Neuron (in vitro differentiated cells): ENCODE measurements at regions not wholly inside any gene's neighbourhood (a gene's known extent, or its start where the extent isn't known, plus 50 kb on each side); places are given as distances from the start of the nearest gene placed in this dataset.
"Not testable (repeated sequence)": the region's sequence is repeated elsewhere in the genome, so short reads cannot be mapped to it uniquely, and the experiment has no call there.

Experiments
- H2AFZ ChIP-seq: one replicate; pipeline ENCODE4 v1.6.1; 2013; ENCODE audit warnings: low read depth, mild to moderate bottlenecking, inconsistent platforms, low read length, moderate library complexity
- H3K27me3 ChIP-seq: one replicate; pipeline ENCODE4 v1.6.1; 2013; ENCODE audit warnings: low read length; ENCODE audit not compliant: insufficient read depth
- H3K36me3 ChIP-seq: one replicate; pipeline ENCODE4 v1.6.1; 2013; ENCODE audit warnings: low read length; ENCODE audit not compliant: insufficient read depth
- H3K4me1 ChIP-seq: one replicate; pipeline ENCODE4 v1.6.1; 2013; ENCODE audit warnings: low read length; ENCODE audit not compliant: insufficient read depth
- H3K4me3 ChIP-seq: 2 replicates; pipeline ENCODE4 v1.5.1; 2013; ENCODE audit warnings: mild to moderate bottlenecking, low read length, moderate library complexity
- H3K9me3 ChIP-seq: one replicate; pipeline ENCODE4 v1.6.1; 2013; ENCODE audit warnings: low read length

GRCh38 chr4:28001698-28002097, 1141.1 kb downstream of the STIM2 start:
- Histone ChIP-seq H3K27me3 (no peaks in the 10 kb centered on the region), H3K4me1 (no peaks in the 10 kb centered on the region), H3K36me3 (no peaks in the 10 kb centered on the region), H2AFZ (no peak overlapping the region), H3K4me3 (no peak overlapping the region), H3K9me3 (no peaks in the 10 kb centered on the region)

- H3K27me3 ChIP-seq, result no peaks in the 10 kb centered on the region
- no peaks in the 10 kb centered on the region for H3K36me3 ChIP-seq
- no peak overlapping the region for H2AFZ ChIP-seq
- H3K9me3 ChIP-seq, result no peaks in the 10 kb centered on the region
- H3K4me3 ChIP-seq, result no peak overlapping the region
- no peaks in the 10 kb centered on the region for H3K4me1 ChIP-seq
Observed at GRCh38 chr4:28004520-28004919, 1143.9 kb downstream of the STIM2 start.

- no peak overlapping the region for H3K4me3 ChIP-seq
- no peak overlapping the region for H2AFZ ChIP-seq
- H3K27me3 ChIP-seq, result no peaks in the 10 kb centered on the region
- H3K36me3 ChIP-seq, result no peaks in the 10 kb centered on the region
- H3K9me3 ChIP-seq, result no peaks in the 10 kb centered on the region
- H3K4me1 ChIP-seq, result no peaks in the 10 kb centered on the region
Observed at GRCh38 chr4:28006021-28006420, 1145.4 kb downstream of the STIM2 start.

- Histone ChIP-seq H3K9me3 (no peaks in the 10 kb centered on the region), H3K36me3 (no peaks in the 10 kb centered on the region), H3K4me1 (no peaks in the 10 kb centered on the region), H2AFZ (no peak overlapping the region), H3K27me3 (no peaks in the 10 kb centered on the region), H3K4me3 (no peak overlapping the region)
Observed at GRCh38 chr4:28007693-28008092, 1147.1 kb downstream of the STIM2 start.

GRCh38 chr4:28009541-28009940, 1148.9 kb downstream of the STIM2 start:
- no peaks in the 10 kb centered on the region for H3K9me3 ChIP-seq

GRCh38 chr4:28010577-28011240, 1150.1 kb downstream of the STIM2 start:
- H3K36me3 ChIP-seq, result no peaks in the 10 kb centered on the region
- no peak overlapping the region for H3K4me3 ChIP-seq
- H2AFZ ChIP-seq, result no peak overlapping the region
- no peaks in the 10 kb centered on the region for H3K9me3 ChIP-seq
- no peaks in the 10 kb centered on the region for H3K27me3 ChIP-seq
- H3K4me1 ChIP-seq, result no peaks in the 10 kb centered on the region

More at GRCh38 chr4:28009541-28009940, 1148.9 kb downstream of the STIM2 start:
- H3K4me1 ChIP-seq, result no peaks in the 10 kb centered on the region
- H3K36me3 ChIP-seq, result no peaks in the 10 kb centered on the region
- no peak overlapping the region for H3K4me3 ChIP-seq
- no peaks in the 10 kb centered on the region for H3K27me3 ChIP-seq
- no peak overlapping the region for H2AFZ ChIP-seq

- H2AFZ ChIP-seq, result no peak overlapping the region
- H3K27me3 ChIP-seq, result no peaks in the 10 kb centered on the region
- no peaks in the 10 kb centered on the region for H3K9me3 ChIP-seq
- H3K36me3 ChIP-seq, result no peaks in the 10 kb centered on the region
- no peaks in the 10 kb centered on the region for H3K4me1 ChIP-seq
- no peak overlapping the region for H3K4me3 ChIP-seq
Observed at GRCh38 chr4:28014469-28014868, 1153.8 kb downstream of the STIM2 start.

- H3K4me3 ChIP-seq, result no peak overlapping the region
- H3K4me1 ChIP-seq, result no peaks in the 10 kb centered on the region
- no peaks in the 10 kb centered on the region for H3K9me3 ChIP-seq
- no peaks in the 10 kb centered on the region for H3K27me3 ChIP-seq
- H2AFZ ChIP-seq, result no peak overlapping the region
- H3K36me3 ChIP-seq, result no peaks in the 10 kb centered on the region
Observed at GRCh38 chr4:28015996-28016395, 1155.4 kb downstream of the STIM2 start.

- not testable (repeated sequence) for H3K4me1 ChIP-seq, H2AFZ ChIP-seq, H3K36me3 ChIP-seq, H3K27me3 ChIP-seq, H3K4me3 ChIP-seq, H3K9me3 ChIP-seq
Observed at GRCh38 chr4:28038253-28038652, 1177.6 kb downstream of the STIM2 start.

- no peak overlapping the region for H2AFZ ChIP-seq
- no peaks in the 10 kb centered on the region for H3K9me3 ChIP-seq
- no peaks in the 10 kb centered on the region for H3K36me3 ChIP-seq
- H3K4me3 ChIP-seq, result no peak overlapping the region
- no peaks in the 10 kb centered on the region for H3K27me3 ChIP-seq
- no peaks in the 10 kb centered on the region for H3K4me1 ChIP-seq
Observed at GRCh38 chr4:28062562-28062961, 1201.9 kb downstream of the STIM2 start.

GRCh38 chr4:28073860-28074555, 1213.4 kb downstream of the STIM2 start:
- no peak overlapping the region for H3K4me3 ChIP-seq
- no peaks in the 10 kb centered on the region for H3K27me3 ChIP-seq
- H2AFZ ChIP-seq, result no peak overlapping the region
- H3K36me3 ChIP-seq, result no peaks in the 10 kb centered on the region
- no peaks in the 10 kb centered on the region for H3K9me3 ChIP-seq
- H3K4me1 ChIP-seq, result no peaks in the 10 kb centered on the region

- H3K4me1 ChIP-seq, result no peaks in the 10 kb centered on the region
- no peaks in the 10 kb centered on the region for H3K27me3 ChIP-seq
Observed at GRCh38 chr4:28075401-28075956, 1214.8 kb downstream of the STIM2 start.

GRCh38 chr4:28077203-28077602, 1216.6 kb downstream of the STIM2 start:
- H2AFZ ChIP-seq, H3K9me3 ChIP-seq, H3K4me1 ChIP-seq, H3K36me3 ChIP-seq, H3K27me3 ChIP-seq, H3K4me3 ChIP-seq: not testable (repeated sequence)

More at GRCh38 chr4:28075401-28075956, 1214.8 kb downstream of the STIM2 start:
- H2AFZ ChIP-seq, result no peak overlapping the region
- H3K9me3 ChIP-seq, result no peaks in the 10 kb centered on the region
- no peaks in the 10 kb centered on the region for H3K36me3 ChIP-seq
- H3K4me3 ChIP-seq, result no peak overlapping the region
